ENCODE measurements at regions not wholly inside any gene's neighbourhood (a gene's known extent, or its start where the extent isn't known, plus 50 kb on each side); places are given as distances from the start of the nearest gene placed in this dataset.
"Not testable (repeated sequence)": the region's sequence is repeated elsewhere in the genome, so short reads cannot be mapped to it uniquely, and the experiment has no call there.

DNA sequence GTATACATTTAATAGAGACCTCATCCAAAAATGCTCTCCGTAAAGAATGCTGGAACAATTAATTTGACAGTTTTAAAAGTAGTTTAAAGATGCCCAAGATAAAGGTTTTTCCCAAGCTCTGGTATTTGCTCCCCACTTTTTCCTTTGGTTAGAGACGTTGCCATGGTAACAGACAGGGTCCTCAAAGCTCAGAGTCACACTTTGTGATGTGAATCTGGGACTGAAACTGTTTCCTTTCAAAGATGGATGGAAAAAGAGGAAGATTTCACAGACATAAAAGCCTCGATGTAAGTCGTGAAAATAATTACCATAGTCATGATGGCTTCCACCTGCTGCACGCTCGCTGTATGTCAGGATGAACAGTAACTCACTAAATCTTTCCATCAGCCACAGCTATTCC is 229.5 kb downstream of the MSX2 start:
- Histone ChIP-seq H3K27me3 (ENCODE audit: control insufficient read depth, insufficient read depth, low read length) (no peaks in the 10 kb centered on the region), H3K4me1 (ENCODE audit: control insufficient read depth, low read depth, low read length) (no peaks in the 10 kb centered on the region), H3K36me3 (ENCODE audit: control insufficient read depth, low read depth, low read length) (no peaks in the 10 kb centered on the region)

DNA sequence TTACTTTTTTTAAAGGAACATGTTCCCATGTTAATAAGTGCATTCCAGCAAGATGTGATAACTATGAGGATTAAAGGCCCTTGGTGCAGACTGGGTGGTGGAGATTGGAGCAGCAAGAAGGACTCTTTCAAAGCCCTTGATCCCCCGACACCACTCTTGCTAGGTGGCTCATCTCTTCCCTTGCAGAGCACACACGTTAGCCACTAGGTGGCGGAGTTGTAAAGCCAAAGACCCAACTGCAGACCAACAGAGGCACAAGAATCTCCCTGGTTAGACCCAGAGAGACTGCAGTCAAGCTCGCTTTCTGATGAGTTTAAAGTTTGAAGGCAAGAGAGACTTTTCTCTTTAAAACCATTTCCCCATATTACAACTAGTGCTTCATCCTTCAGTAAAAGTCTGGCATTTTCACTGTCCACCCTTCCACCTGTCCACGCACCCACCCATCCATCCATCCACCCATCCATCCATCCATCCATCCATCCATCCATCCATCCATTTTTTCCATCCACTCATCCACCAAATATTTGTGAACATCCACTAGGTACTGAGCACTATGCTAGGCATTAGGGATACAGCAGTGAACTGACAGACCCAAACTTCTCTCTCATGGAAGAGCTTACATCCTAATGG is 226.9 kb downstream of the MSX2 start:
- H3K27me3 ChIP-seq (ENCODE audit: control insufficient read depth, insufficient read depth, low read length), result no peaks in the 10 kb centered on the region
- no peak overlapping the region for H3K4me3 ChIP-seq (ENCODE audit: low read length)
- H3K9me3 ChIP-seq (ENCODE audit: control insufficient read depth, low read depth, low read length), result no peaks in the 10 kb centered on the region
- H3K36me3 ChIP-seq (ENCODE audit: control insufficient read depth, low read depth, low read length), result no peaks in the 10 kb centered on the region
- no peaks in the 10 kb centered on the region for H3K4me1 ChIP-seq (ENCODE audit: control insufficient read depth, low read depth, low read length)
- H3K9ac ChIP-seq (ENCODE audit: low read length), result no peak overlapping the region
- H3K27ac ChIP-seq (ENCODE audit: low read length), result no peak overlapping the region

More for the DNA sequence above, 229.5 kb downstream of the MSX2 start:
- Histone ChIP-seq H3K9me3 (ENCODE audit: control insufficient read depth, low read depth, low read length) (no peaks in the 10 kb centered on the region), H3K27ac (ENCODE audit: low read length) (no peak overlapping the region), H3K9ac (ENCODE audit: low read length) (no peak overlapping the region), H3K4me3 (ENCODE audit: low read length) (no peak overlapping the region)

DNA sequence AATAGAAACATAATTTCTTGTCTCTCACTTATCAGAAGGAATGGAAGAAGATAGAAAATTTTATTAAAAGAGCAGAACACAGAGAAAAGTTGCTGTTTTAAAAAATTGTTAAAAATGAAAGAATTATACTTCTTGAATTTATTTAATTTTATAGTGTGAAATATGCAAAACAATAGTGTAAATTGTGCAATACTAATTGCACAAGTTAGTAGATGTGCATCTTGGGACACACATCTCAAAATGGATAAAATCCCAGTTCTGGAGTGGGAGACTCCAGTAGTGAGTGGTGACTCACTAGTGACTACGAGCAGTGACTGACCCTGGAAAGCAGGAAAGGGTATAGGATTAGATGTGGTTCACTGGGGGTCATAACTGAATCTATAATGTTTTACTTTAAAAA is 223.2 kb downstream of the MSX2 start:
- no peaks in the 10 kb centered on the region for H3K27me3 ChIP-seq (ENCODE audit: control insufficient read depth, insufficient read depth, low read length)

DNA sequence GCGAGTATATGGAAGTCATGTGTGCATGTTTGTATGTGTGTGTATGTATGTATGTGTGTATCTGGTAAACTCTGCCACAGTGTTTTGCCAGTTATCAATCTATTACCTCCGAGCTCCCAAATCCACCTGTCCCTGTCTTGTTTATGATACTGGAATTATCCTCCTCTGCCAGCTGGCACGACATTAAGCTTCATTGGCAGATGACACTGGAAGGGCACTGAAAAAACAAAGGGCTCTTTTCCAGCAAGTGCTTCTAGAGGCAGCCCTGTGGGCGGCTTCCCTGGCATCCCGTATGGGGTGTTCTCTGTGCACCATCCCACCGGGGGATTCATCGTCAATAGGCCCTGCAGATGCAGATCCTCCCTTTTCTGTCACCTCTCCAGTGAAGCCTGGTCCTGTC is 221.5 kb downstream of the MSX2 start:
- no peak overlapping the region for H3K9ac ChIP-seq (ENCODE audit: low read length)
- no peaks in the 10 kb centered on the region for H3K9me3 ChIP-seq (ENCODE audit: control insufficient read depth, low read depth, low read length)
- H3K36me3 ChIP-seq (ENCODE audit: control insufficient read depth, low read depth, low read length), result no peaks in the 10 kb centered on the region
- H3K4me1 ChIP-seq (ENCODE audit: control insufficient read depth, low read depth, low read length), result no peaks in the 10 kb centered on the region
- no peak overlapping the region for H3K27ac ChIP-seq (ENCODE audit: low read length)
- no peaks in the 10 kb centered on the region for H3K27me3 ChIP-seq (ENCODE audit: control insufficient read depth, insufficient read depth, low read length)
- no peak overlapping the region for H3K4me3 ChIP-seq (ENCODE audit: low read length)

More for the DNA sequence above, 223.2 kb downstream of the MSX2 start:
- Histone ChIP-seq H3K36me3 (ENCODE audit: control insufficient read depth, low read depth, low read length) (no peaks in the 10 kb centered on the region), H3K27ac (ENCODE audit: low read length) (no peak overlapping the region), H3K4me3 (ENCODE audit: low read length) (no peak overlapping the region), H3K9ac (ENCODE audit: low read length) (no peak overlapping the region), H3K4me1 (ENCODE audit: control insufficient read depth, low read depth, low read length) (no peaks in the 10 kb centered on the region), H3K9me3 (ENCODE audit: control insufficient read depth, low read depth, low read length) (no peaks in the 10 kb centered on the region)

DNA sequence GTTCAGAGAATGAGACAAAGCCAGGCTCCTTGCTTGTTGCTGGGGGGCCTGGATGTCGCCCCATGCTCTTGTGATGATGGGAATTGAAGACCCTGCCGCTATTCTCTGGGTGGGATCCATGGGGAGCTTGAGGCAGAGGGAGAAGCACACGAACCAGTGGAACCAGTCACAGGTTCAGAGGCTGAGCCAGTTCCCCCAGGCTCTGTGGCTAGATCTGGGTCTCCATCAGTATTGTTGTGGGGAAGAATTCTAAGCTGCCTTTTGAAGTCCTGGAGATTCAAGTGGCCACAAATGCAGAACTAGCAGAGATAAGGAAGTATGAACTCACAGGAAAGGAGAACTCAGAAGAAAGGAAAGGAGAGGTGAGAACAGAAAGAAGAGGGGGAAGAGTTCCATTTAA is 219.4 kb downstream of the MSX2 start:
- no peaks in the 10 kb centered on the region for H3K36me3 ChIP-seq (ENCODE audit: control insufficient read depth, low read depth, low read length)
- H3K27ac ChIP-seq (ENCODE audit: low read length), result no peak overlapping the region
- no peak overlapping the region for H3K4me3 ChIP-seq (ENCODE audit: low read length)
- no peaks in the 10 kb centered on the region for H3K9me3 ChIP-seq (ENCODE audit: control insufficient read depth, low read depth, low read length)
- H3K4me1 ChIP-seq (ENCODE audit: control insufficient read depth, low read depth, low read length), result no peaks in the 10 kb centered on the region
- no peak overlapping the region for H3K9ac ChIP-seq (ENCODE audit: low read length)
- H3K27me3 ChIP-seq (ENCODE audit: control insufficient read depth, insufficient read depth, low read length), result no peaks in the 10 kb centered on the region

DNA sequence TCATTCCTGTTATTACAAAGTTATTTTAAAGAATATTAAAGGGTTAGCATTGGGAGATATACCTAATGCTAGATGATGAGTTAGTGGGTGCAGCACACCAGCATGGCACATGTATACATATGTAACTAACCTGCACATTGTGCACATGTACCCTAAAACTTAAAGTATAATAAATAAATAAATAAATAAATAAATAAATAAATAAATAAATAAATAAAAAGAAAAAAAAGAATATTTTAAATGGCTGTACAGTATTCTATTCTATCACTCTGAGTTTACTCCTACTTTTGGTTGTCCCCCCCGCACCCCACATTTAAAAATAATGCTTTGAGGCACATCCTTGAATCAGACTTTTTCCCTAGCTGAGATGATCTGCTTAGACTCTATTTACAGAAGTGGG is 218.6 kb downstream of the MSX2 start:
- H3K4me1 ChIP-seq (ENCODE audit: control insufficient read depth, low read depth, low read length); H3K27ac ChIP-seq (ENCODE audit: low read length); H3K9ac ChIP-seq (ENCODE audit: low read length); H3K27me3 ChIP-seq (ENCODE audit: control insufficient read depth, insufficient read depth, low read length); H3K9me3 ChIP-seq (ENCODE audit: control insufficient read depth, low read depth, low read length); H3K36me3 ChIP-seq (ENCODE audit: control insufficient read depth, low read depth, low read length); H3K4me3 ChIP-seq (ENCODE audit: low read length): not testable (repeated sequence)

DNA sequence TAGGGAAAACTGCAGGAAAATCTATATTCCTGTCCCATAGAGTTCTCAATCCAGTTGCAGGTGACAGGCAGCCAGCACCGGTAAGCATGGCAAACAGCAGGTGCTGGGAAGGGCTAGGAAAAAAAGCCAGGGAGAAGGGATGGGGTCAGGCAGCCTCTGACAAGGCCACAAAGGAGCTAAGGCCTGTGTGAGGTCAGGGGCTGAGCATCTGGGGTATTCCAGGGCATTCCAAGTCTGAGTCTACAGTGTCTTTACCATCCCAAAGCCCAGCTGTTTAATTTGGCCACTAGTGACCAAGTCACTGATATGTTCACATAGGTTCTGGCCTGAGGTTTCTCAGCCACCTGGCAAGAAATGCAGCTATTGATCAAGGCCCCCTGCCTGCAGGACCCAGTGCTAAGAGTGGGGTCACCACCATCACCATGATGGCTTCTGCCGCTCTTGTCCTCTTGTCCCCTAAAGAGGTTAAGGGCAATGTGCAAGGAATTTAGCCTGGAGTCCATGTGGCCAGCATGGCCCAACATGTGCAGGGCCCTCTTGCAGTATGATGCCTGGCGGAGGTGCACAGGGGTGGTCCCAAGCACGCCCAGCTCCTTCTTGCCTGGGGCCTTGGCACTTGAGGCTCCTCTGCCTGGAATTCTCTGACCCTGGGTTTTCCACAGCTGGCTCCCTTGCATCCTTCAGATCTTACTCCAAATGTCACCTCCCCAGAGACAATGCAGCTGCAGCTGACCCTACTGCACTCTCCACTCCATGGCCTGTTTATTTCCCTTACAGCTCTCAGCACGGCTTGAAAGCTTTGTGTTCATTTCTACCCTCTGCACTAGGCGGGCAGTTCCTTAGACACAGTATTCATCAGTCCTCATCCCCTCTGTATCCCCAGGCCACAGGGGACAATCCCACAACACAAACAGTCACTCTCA is 213.1 kb downstream of the MSX2 start:
- Histone ChIP-seq H3K4me1 (ENCODE audit: control insufficient read depth, low read depth, low read length) (no peaks in the 10 kb centered on the region), H3K9ac (ENCODE audit: low read length) (no peak overlapping the region), H3K4me3 (ENCODE audit: low read length) (no peak overlapping the region), H3K27me3 (ENCODE audit: control insufficient read depth, insufficient read depth, low read length) (no peaks in the 10 kb centered on the region), H3K27ac (ENCODE audit: low read length) (no peak overlapping the region), H3K36me3 (ENCODE audit: control insufficient read depth, low read depth, low read length) (no peaks in the 10 kb centered on the region), H3K9me3 (ENCODE audit: control insufficient read depth, low read depth, low read length) (no peaks in the 10 kb centered on the region)

DNA sequence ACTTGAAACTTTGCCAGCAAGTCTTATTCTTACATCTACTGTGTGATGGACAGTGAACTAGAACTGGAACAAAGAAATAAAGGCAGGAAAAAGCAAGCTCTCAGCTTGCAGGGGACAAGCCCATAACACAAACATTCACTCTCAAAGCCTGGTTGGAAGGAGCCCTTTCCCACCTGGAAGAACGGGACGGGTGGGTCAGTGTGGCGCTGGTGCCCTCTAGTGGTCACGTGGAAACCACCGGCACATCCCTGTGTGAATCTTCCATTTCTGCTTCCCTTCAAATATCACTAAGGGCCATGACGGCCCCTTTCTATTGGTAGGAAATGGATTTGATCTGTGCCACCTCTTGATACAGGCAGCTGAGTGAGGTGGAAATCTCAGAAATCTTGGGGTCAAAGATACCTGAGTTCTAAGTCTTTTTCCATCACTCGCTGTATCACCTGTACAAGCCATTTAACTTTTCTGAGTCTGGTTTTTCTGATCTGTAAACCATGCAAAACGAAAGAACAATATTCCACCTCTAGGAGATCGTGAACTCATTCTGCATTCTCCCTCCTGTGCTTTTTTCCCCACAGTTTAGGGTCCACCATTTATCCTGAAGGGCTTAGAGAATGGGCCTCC is 211.6 kb downstream of the MSX2 start:
- Histone ChIP-seq H3K9me3 (ENCODE audit: control insufficient read depth, low read depth, low read length) (no peaks in the 10 kb centered on the region), H3K4me3 (ENCODE audit: low read length) (no peak overlapping the region), H3K4me1 (ENCODE audit: control insufficient read depth, low read depth, low read length) (no peaks in the 10 kb centered on the region), H3K36me3 (ENCODE audit: control insufficient read depth, low read depth, low read length) (no peaks in the 10 kb centered on the region), H3K27me3 (ENCODE audit: control insufficient read depth, insufficient read depth, low read length) (no peaks in the 10 kb centered on the region), H3K27ac (ENCODE audit: low read length) (no peak overlapping the region), H3K9ac (ENCODE audit: low read length) (no peak overlapping the region)

DNA sequence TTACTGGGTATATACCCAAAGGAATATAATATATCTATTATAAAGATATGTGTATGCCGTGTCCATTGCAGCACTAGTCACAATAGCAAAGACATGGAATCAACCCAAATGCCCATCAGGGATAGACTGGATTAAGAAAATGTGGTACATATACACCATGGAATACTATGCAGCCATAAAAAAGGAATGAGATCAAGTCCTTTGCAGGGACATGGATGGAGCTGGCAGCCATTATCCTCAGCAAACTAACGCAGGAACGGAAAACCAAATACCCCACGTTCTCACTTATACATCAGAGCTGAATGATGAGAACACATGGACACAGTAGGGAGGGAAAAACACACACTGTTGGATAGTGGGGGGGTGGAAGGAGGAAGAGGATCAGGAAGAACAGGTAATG is 206.7 kb downstream of the MSX2 start:
- H3K36me3 ChIP-seq (ENCODE audit: control insufficient read depth, low read depth, low read length); H3K4me3 ChIP-seq (ENCODE audit: low read length); H3K4me1 ChIP-seq (ENCODE audit: control insufficient read depth, low read depth, low read length); H3K9me3 ChIP-seq (ENCODE audit: control insufficient read depth, low read depth, low read length); H3K27me3 ChIP-seq (ENCODE audit: control insufficient read depth, insufficient read depth, low read length); H3K9ac ChIP-seq (ENCODE audit: low read length); H3K27ac ChIP-seq (ENCODE audit: low read length): not testable (repeated sequence)

DNA sequence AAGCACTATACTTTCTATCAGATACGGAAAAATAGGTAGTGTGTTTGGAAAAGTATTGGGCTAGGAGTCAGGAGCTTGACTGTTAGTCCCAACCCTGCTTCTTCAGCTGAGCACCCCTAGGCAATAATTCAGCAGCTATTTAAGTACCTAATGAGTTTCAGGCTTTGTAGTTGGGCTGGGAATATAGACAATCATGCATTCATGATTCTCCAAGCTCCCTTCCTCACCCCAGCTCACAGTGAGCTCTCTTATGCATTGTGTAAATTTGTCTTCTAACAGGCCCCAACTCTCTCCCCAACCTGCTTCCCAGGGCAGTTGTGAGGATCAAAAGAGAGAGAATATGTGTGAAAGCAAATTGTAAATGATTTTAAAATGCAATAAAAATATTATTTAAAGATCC is 201.2 kb downstream of the MSX2 start:
- Histone ChIP-seq H3K4me1 (ENCODE audit: control insufficient read depth, low read depth, low read length) (peaks cover 12% of the 10 kb centered on the region), H3K9ac (ENCODE audit: low read length) (no peak overlapping the region), H3K9me3 (ENCODE audit: control insufficient read depth, low read depth, low read length) (no peaks in the 10 kb centered on the region), H3K4me3 (ENCODE audit: low read length) (no peak overlapping the region), H3K27me3 (ENCODE audit: control insufficient read depth, insufficient read depth, low read length) (no peaks in the 10 kb centered on the region), H3K36me3 (ENCODE audit: control insufficient read depth, low read depth, low read length) (no peaks in the 10 kb centered on the region), H3K27ac (ENCODE audit: low read length) (no peak overlapping the region)

DNA sequence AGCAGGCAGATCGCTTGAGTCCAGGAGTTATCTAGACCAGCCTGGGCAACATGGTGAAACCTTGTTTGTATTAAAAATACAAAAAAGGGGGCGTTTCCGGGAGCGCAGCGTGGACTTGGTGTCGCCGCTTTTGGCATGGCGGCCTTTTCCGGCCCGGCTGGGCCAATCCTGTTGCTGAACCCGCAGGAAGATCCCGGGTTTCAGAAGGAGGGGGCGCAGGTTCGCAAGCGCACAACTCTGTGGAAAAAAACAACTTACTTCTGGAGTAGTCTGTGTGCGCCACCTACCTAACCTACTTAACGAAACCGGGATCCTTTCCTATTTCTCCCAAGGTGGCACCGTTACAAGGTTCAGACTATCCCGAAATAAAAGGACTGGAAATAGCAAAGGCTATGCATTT is 198.6 kb downstream of the MSX2 start:
- Histone ChIP-seq H3K4me3 (ENCODE audit: low read length) (no peak overlapping the region), H3K9me3 (ENCODE audit: control insufficient read depth, low read depth, low read length) (no peaks in the 10 kb centered on the region), H3K9ac (ENCODE audit: low read length) (no peak overlapping the region), H3K27me3 (ENCODE audit: control insufficient read depth, insufficient read depth, low read length) (no peaks in the 10 kb centered on the region), H3K27ac (ENCODE audit: low read length) (no peak overlapping the region), H3K4me1 (ENCODE audit: control insufficient read depth, low read depth, low read length) (peaks cover 19% of the 10 kb centered on the region), H3K36me3 (ENCODE audit: control insufficient read depth, low read depth, low read length) (no peaks in the 10 kb centered on the region)

Data from iPS-18a (cell line).